HepG2 (cell line): ENCODE measurements at regions not wholly inside any gene's neighbourhood (a gene's known extent, or its start where the extent isn't known, plus 50 kb on each side); places are given as distances from the start of the nearest gene placed in this dataset.

ENCODE experiments used
- ATAC-seq: fragments of 200-7000 bp; cut with Tn5 transposase; 3 replicates; pipeline ENCODE4 v1.9.1; 2020; ENCODE audit warnings: mild to moderate bottlenecking, moderate library complexity
- BruUV-seq: library from RNA; stranded (reverse); fragments of 400-500 nt; replicated peaks from 2 replicates; lab custom pipeline; 2021; lab: Mats Ljungman, UMichigan
- CTCF ChIA-PET: fragments of 300-600 bp; formaldehyde crosslinking; extraction: SDS; loops from one replicate; lab custom pipeline; 2021; ENCODE audit warnings: low total read pairs, inconsistent platforms, low intra/inter-chr PET ratio; lab: Yijun Ruan, JAX
- POLR2A ChIA-PET: fragments of 350-600 bp; sonication (Branson Sonifier 250); formaldehyde crosslinking; loops from one replicate; lab custom pipeline; 2020; ENCODE audit warnings: antibody characterized with exemption, inconsistent platforms; lab: Yijun Ruan, JAX
- DNase-seq: peaks from one replicate; pipeline ENCODE4 v3.0.0-alpha.2; 2015; ENCODE audit warnings: low spot score
- FAIRE-seq: peaks from 3 replicates; lab custom pipeline; 2011; peaks lifted over from hg19 to GRCh38; lab: Jason Lieb, UNC
- H2AFZ ChIP-seq: one replicate; pipeline ENCODE4 v1.6.1; 2011; ENCODE audit warnings: low read length, inconsistent platforms
- H3K27ac ChIP-seq: fragments of 300-600 bp; 3 replicates; pipeline ENCODE4 v1.8.0; 2011; ENCODE audit warnings: mixed run types, mild to moderate bottlenecking, mixed read lengths, low read length, inconsistent platforms; ENCODE audit not compliant: insufficient read depth; ENCODE audit errors: extremely low read length
- H3K27me3 ChIP-seq, 2 experiments: fragments of 200-600 bp in 1 of 2; 2 replicates in 1 of 2; 3 replicates in 1 of 2; pipeline versions ENCODE4 v1.6.0 to v1.8.0; 2011; ENCODE audit warnings: low read length in 2 of 2, mild to moderate bottlenecking in 2 of 2, moderate library complexity in 2 of 2, inconsistent platforms in 1 of 2; ENCODE audit not compliant: insufficient read depth in 2 of 2, control insufficient read depth in 1 of 2
- H3K36me3 ChIP-seq, 2 experiments: fragments of 200-600 bp in 1 of 2; replicated peaks in 1 of 2; 2 replicates in 1 of 2; 3 replicates in 1 of 2; pipeline versions ENCODE4 v1.5.1 to v1.8.0; 2011; ENCODE audit warnings: low read length in 2 of 2, inconsistent platforms in 1 of 2; ENCODE audit not compliant: insufficient read depth in 2 of 2, control insufficient read depth in 1 of 2
- H3K4me1 ChIP-seq: 2 replicates; pipeline ENCODE4 v1.5.1; 2012; ENCODE audit warnings: low read length, inconsistent platforms; ENCODE audit not compliant: insufficient read depth
- H3K4me2 ChIP-seq: 2 replicates; pipeline ENCODE4 v1.6.0; 2011; ENCODE audit warnings: low read depth, low read length, inconsistent platforms
- H3K4me3 ChIP-seq, 3 experiments: fragments of 200-600 bp in 1 of 3; sonication (generic), shearing (Covaris generic) in 1 of 3; replicated peaks in 1 of 3; 2 replicates each; pipeline ENCODE4 v1.5.1; 2011 to 2016; ENCODE audit warnings: low read length in 3 of 3, inconsistent platforms in 2 of 3, low read depth in 2 of 3, mild to moderate bottlenecking in 2 of 3, control low read depth in 1 of 3, mixed read lengths in 1 of 3; ENCODE audit not compliant: insufficient read depth in 1 of 3
- H3K79me2 ChIP-seq: one replicate; pipeline ENCODE4 v1.6.1; 2011; ENCODE audit warnings: low read length, inconsistent platforms; ENCODE audit not compliant: insufficient read depth
- H3K9ac ChIP-seq: 2 replicates; pipeline ENCODE4 v1.6.0; 2011; ENCODE audit warnings: mild to moderate bottlenecking, low read depth, low read length, inconsistent platforms; ENCODE audit not compliant: insufficient read depth
- H3K9me3 ChIP-seq: 2 replicates; pipeline ENCODE4 v1.5.1; 2012; ENCODE audit warnings: mild to moderate bottlenecking, low read length
- H4K20me1 ChIP-seq: 2 replicates; pipeline ENCODE4 v1.6.0; 2011; ENCODE audit warnings: inconsistent platforms, mild to moderate bottlenecking, low read length, moderate library complexity; ENCODE audit not compliant: insufficient read depth
- DPF2 ChIP-seq: sonication (generic); formaldehyde crosslinking; IDR thresholded peaks from 2 replicates; pipeline ENCODE4 v1.4.0; 2020; ENCODE audit warnings: mild to moderate bottlenecking, low read depth, missing genetic modification reagents, borderline replicate concordance
- ZFY ChIP-seq: sonication (generic); formaldehyde crosslinking; IDR thresholded peaks from 2 replicates; pipeline ENCODE4 v1.4.0; 2020; ENCODE audit warnings: missing genetic modification reagents
- ZNF160 ChIP-seq: sonication (generic); formaldehyde crosslinking; IDR thresholded peaks from 2 replicates; pipeline ENCODE4 v1.8.0; 2022; ENCODE audit warnings: mild to moderate bottlenecking, inconsistent platforms, missing genetic modification reagents
- ZNF552 ChIP-seq: sonication (generic); formaldehyde crosslinking; IDR thresholded peaks from 2 replicates; pipeline ENCODE4 v1.9.0; 2022; ENCODE audit warnings: missing genetic modification reagents, mild to moderate bottlenecking, borderline replicate concordance
- WGBS: methylation state at CpG from one replicate; pipeline ENCODE4 v1.1.6; 2017; ENCODE audit warnings: low lambda C conversion rate; 5-methylcytosine and 5-hydroxymethylcytosine counted together
- in situ Hi-C: cut with HindIII; loops from 2 replicates; pipeline ENCODE4 v1.10.0; 2017; ENCODE audit warnings: low pct_unique_long_range_greater_than_20kb; ENCODE audit not compliant: extremely low pct_ligation_motif_present
- intact Hi-C: fragments of 100-400 bp; cut with micrococcal nuclease; formaldehyde crosslinking; loops from one replicate; pipeline ENCODE4 v1.10.0; 2022; ENCODE audit not compliant: unreplicated experiment
- TF ChIP-seq, protein P1 (sequence below): sonication (generic); formaldehyde crosslinking; IDR thresholded peaks from 2 replicates; pipeline ENCODE4 v1.5.1; 2020; ENCODE audit warnings: mild to moderate bottlenecking, missing genetic modification reagents, moderate library complexity
- TF ChIP-seq, protein P2 (sequence below), 2 experiments: sonication (generic) in 1 of 2; formaldehyde crosslinking in 1 of 2; IDR thresholded peaks; 2 replicates each; pipeline versions ENCODE4 v1.6.1 to v1.9.0; 2014 to 2022; ENCODE audit warnings: antibody characterized with exemption in 1 of 2, borderline replicate concordance in 1 of 2, inconsistent platforms in 1 of 2, low read depth in 1 of 2, missing genetic modification reagents in 1 of 2
- TF ChIP-seq, protein P3 (sequence below): sonication (generic); formaldehyde crosslinking; IDR thresholded peaks from 2 replicates; pipeline ENCODE4 v1.4.0; 2020; ENCODE audit warnings: mild to moderate bottlenecking, missing genetic modification reagents
- TF ChIP-seq, protein P4 (sequence below): sonication (generic); formaldehyde crosslinking; IDR thresholded peaks from 2 replicates; pipeline ENCODE4 v1.5.0; 2020; ENCODE audit warnings: missing genetic modification reagents

DNA sequence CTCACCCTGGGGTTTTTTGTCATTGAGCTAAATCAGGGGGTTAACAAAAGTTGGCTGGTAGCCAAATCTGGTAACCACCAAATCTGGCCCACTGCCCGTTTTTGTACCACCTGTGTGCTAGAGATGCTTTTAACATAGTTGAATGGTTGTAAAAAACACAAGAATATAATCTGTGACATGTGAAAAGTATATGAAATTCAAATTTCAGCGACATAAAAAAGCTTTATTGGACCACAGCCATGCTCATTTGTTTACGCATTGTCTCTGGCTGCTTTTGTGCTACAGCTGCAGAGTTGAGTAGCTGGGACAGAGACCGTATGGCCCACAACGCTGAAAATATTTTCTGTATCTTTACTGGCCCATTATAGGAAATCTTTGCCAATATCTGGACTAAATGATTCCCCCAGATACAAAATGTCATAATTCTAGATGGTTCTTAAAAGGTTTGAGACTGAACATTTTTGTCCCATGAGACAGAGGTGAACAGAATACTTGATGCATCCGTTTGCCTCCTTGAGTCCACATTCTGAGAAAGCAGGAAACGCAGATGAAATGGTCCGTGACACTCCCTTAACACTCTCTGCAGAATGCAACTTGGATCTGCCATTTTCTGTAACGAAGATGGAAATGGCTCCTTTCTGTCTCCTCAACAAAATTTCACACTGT lies 120.9 kb upstream of the PDZRN3 start:
- H3K4me1 ChIP-seq, result no peaks in the 10 kb centered on the region
- no peaks in the 10 kb centered on the region for H4K20me1 ChIP-seq
- POLR2A ChIA-PET, result no interaction called here
- TF ChIP-seq ZNF160 (CRISPR knock-in tag) (no peak), ZNF552 (CRISPR knock-in tag) (no peak), DPF2 (CRISPR knock-in tag) (no peak), ZFY (CRISPR knock-in tag) (no peak)
- TF ChIP-seq, protein P1, sequence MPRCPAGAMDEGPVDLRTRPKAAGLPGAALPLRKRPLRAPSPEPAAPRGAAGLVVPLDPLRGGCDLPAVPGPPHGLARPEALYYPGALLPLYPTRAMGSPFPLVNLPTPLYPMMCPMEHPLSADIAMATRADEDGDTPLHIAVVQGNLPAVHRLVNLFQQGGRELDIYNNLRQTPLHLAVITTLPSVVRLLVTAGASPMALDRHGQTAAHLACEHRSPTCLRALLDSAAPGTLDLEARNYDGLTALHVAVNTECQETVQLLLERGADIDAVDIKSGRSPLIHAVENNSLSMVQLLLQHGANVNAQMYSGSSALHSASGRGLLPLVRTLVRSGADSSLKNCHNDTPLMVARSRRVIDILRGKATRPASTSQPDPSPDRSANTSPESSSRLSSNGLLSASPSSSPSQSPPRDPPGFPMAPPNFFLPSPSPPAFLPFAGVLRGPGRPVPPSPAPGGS (CRISPR knock-in tag), result no peak
- TF ChIP-seq, protein P2, sequence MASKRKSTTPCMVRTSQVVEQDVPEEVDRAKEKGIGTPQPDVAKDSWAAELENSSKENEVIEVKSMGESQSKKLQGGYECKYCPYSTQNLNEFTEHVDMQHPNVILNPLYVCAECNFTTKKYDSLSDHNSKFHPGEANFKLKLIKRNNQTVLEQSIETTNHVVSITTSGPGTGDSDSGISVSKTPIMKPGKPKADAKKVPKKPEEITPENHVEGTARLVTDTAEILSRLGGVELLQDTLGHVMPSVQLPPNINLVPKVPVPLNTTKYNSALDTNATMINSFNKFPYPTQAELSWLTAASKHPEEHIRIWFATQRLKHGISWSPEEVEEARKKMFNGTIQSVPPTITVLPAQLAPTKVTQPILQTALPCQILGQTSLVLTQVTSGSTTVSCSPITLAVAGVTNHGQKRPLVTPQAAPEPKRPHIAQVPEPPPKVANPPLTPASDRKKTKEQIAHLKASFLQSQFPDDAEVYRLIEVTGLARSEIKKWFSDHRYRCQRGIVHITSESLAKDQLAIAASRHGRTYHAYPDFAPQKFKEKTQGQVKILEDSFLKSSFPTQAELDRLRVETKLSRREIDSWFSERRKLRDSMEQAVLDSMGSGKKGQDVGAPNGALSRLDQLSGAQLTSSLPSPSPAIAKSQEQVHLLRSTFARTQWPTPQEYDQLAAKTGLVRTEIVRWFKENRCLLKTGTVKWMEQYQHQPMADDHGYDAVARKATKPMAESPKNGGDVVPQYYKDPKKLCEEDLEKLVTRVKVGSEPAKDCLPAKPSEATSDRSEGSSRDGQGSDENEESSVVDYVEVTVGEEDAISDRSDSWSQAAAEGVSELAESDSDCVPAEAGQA (IDR thresholded peaks at IDR 0.05; ENCODE audit: low read depth), result no peak
- TF ChIP-seq, protein P2 (CRISPR knock-in tag; IDR thresholded peaks at IDR 0.05; ENCODE audit: borderline replicate concordance), result no peak
- TF ChIP-seq, protein P3, sequence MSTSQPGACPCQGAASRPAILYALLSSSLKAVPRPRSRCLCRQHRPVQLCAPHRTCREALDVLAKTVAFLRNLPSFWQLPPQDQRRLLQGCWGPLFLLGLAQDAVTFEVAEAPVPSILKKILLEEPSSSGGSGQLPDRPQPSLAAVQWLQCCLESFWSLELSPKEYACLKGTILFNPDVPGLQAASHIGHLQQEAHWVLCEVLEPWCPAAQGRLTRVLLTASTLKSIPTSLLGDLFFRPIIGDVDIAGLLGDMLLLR (CRISPR knock-in tag), result no peak
- TF ChIP-seq, protein P4, sequence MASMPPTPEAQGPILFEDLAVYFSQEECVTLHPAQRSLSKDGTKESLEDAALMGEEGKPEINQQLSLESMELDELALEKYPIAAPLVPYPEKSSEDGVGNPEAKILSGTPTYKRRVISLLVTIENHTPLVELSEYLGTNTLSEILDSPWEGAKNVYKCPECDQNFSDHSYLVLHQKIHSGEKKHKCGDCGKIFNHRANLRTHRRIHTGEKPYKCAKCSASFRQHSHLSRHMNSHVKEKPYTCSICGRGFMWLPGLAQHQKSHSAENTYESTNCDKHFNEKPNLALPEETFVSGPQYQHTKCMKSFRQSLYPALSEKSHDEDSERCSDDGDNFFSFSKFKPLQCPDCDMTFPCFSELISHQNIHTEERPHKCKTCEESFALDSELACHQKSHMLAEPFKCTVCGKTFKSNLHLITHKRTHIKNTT (CRISPR knock-in tag), result no peak
- FAIRE-seq (no peak), DNase-seq (no peak), ATAC-seq (no peak)
- WGBS, result 21% methylated on average over 9 of the region's 9 CpGs
- in situ Hi-C loops (no loop called here), intact Hi-C loops (no loop called here)
- no TSS peak for BruUV-seq
- no peak overlapping the region for H3K4me3 ChIP-seq
- H3K36me3 ChIP-seq, result no peaks in the 10 kb centered on the region
- no peaks in the 10 kb centered on the region for H3K9me3 ChIP-seq
- no peaks in the 10 kb centered on the region for H3K27me3 ChIP-seq
- CTCF ChIA-PET, result no interaction called here
- no peaks in the 10 kb centered on the region for H3K79me2 ChIP-seq
- H2AFZ ChIP-seq, result no peak overlapping the region
- H3K9ac ChIP-seq, result no peak overlapping the region
- H3K4me2 ChIP-seq, result no peak overlapping the region
- H3K27ac ChIP-seq, result no peak overlapping the region
